Activated naive CD8-positive, alpha-beta T cell treated with anti-CD3 and anti-CD28 coated beads, Interleukin-2, amount 10 ng/mL, durations not matched to agents 7 days and 5 days (primary cell): ENCODE measurements at regions not wholly inside any gene's neighbourhood (a gene's known extent, or its start where the extent isn't known, plus 50 kb on each side); places are given as distances from the start of the nearest gene placed in this dataset.
"Not testable (repeated sequence)": the region's sequence is repeated elsewhere in the genome, so short reads cannot be mapped to it uniquely, and the experiment has no call there.

Source experiments
- ATAC-seq: fragments of 150-1000 bp; cut with Tn5 transposase; one replicate; pipeline ENCODE4 v1.10.0; 2021; ENCODE audit warnings: low read depth, moderate library complexity
- POLR2A ChIA-PET: fragments of 350-600 bp; sonication (Branson Sonifier 250); formaldehyde crosslinking; loops from one replicate; lab custom pipeline; 2021; ENCODE audit warnings: antibody characterized with exemption; lab: Charles Lee
- DNase-seq: peaks from one replicate; pipeline ENCODE4 v3.0.0; 2021
- H3K27ac Mint-ChIP-seq: one replicate; pipeline ENCODE4 v1.8.0; 2022; ENCODE audit warnings: mild to moderate bottlenecking, mixed read lengths
- H3K27me3 Mint-ChIP-seq: one replicate; pipeline ENCODE4 v1.8.0; 2022; ENCODE audit warnings: mild to moderate bottlenecking, moderate library complexity, mixed read lengths
- H3K36me3 Mint-ChIP-seq: one replicate; pipeline ENCODE4 v1.8.0; 2021; ENCODE audit warnings: mild to moderate bottlenecking, mixed read lengths
- H3K4me1 Mint-ChIP-seq: one replicate; pipeline ENCODE4 v1.8.0; 2021; ENCODE audit warnings: mixed read lengths
- H3K4me3 Mint-ChIP-seq: one replicate; pipeline ENCODE4 v1.8.0; 2022; ENCODE audit warnings: mild to moderate bottlenecking, moderate library complexity, mixed read lengths
- H3K9me3 Mint-ChIP-seq: one replicate; pipeline ENCODE4 v1.8.0; 2021; ENCODE audit warnings: mixed read lengths

GRCh38 chr1:43108080-43108479 lies 64.0 kb downstream of the EBNA1BP2 start:
- DNase-seq: no peak
- peaks cover 12% of the 10 kb centered on the region for H3K27me3 Mint-ChIP-seq
- no peak overlapping the region for H3K27ac Mint-ChIP-seq
- POLR2A ChIA-PET: no interaction called here
- no peaks in the 10 kb centered on the region for H3K4me1 Mint-ChIP-seq
- no peak for ATAC-seq
- no peaks in the 10 kb centered on the region for H3K36me3 Mint-ChIP-seq
- peaks cover 27% of the 10 kb centered on the region for H3K9me3 Mint-ChIP-seq
- no peak overlapping the region for H3K4me3 Mint-ChIP-seq

GRCh38 chr1:43107664-43108063 lies 64.4 kb downstream of the EBNA1BP2 start:
- H3K4me1 Mint-ChIP-seq: no peaks in the 10 kb centered on the region
- H3K27me3 Mint-ChIP-seq: peaks cover 12% of the 10 kb centered on the region
- no peaks in the 10 kb centered on the region for H3K36me3 Mint-ChIP-seq
- H3K4me3 Mint-ChIP-seq: no peak overlapping the region
- H3K9me3 Mint-ChIP-seq: peaks cover 27% of the 10 kb centered on the region
- DNase-seq (no peak), ATAC-seq (no peak)
- no peak overlapping the region for H3K27ac Mint-ChIP-seq
- POLR2A ChIA-PET: no interaction called here

DNA sequence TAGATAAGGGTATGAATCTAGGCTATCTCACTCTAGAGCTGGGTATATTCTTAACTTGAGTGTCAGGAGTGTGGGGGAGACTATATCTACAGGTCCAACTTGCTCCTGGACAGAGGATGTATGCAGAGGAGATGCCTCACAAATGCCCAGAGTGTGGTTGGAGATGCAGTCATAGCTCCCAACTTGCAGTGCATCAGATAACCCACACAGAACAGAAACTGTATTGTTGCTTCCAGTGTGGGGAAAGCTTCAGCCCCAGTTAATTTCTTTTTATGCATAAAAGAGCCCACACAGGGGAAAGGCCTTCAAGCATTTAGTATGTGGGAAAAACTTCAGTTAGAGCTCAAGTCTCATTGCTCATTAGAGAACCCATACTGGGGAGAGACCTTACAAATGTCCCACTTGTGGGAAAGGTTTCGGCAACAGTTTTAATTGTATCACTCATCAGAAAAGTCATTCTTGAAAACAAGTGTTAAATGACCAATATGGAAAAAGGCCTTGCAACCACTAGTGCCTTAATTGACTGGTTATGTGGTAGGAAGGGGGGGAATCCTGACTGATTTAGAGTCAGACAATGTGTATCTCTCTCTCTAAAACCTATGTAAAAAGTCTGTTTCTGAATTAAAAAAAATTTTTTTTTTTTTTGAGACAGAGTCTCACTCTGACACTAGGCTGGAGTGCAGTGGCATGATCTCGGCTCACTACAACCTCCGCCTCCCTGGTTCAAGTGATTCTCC lies 67.9 kb downstream of the EBNA1BP2 start:
- Mint-ChIP-seq H3K4me3 (no peak overlapping the region), H3K27ac (no peak overlapping the region), H3K36me3 (no peaks in the 10 kb centered on the region), H3K4me1 (no peaks in the 10 kb centered on the region), H3K9me3 (peaks cover 20% of the 10 kb centered on the region), H3K27me3 (peaks cover 10% of the 10 kb centered on the region)
- no peak for DNase-seq
- POLR2A ChIA-PET: no interaction called here
- no peak for ATAC-seq

DNA sequence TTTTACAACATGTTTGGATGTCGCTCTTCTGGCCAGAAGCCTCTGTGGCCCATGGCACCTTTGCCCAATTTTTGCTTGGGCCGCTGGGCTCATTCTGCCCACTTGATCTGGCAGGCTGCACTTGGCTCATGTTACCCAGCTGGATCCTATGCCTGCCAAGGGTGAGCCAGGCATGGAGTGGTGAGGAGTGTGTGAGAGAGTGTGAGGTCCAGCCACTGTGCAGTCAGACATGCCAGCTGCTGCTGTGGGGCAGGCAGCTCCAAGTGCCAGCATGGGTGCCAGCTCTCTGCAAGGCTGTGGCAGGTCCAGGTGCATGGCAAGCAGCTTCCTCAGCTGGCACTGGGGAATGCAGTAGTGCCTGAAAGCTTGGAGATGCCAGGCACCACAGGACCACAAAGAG lies 71.0 kb downstream of the EBNA1BP2 start:
- Mint-ChIP-seq H3K27me3 (peaks cover 10% of the 10 kb centered on the region), H3K27ac (no peak overlapping the region), H3K4me3 (no peak overlapping the region), H3K4me1 (no peaks in the 10 kb centered on the region), H3K36me3 (no peaks in the 10 kb centered on the region), H3K9me3 (peaks cover 12% of the 10 kb centered on the region)
- POLR2A ChIA-PET: no interaction called here
- ATAC-seq (no peak), DNase-seq (no peak)

- ATAC-seq (no peak), DNase-seq (no peak)
- Mint-ChIP-seq H3K27me3 (peaks cover 19% of the 10 kb centered on the region), H3K36me3 (no peaks in the 10 kb centered on the region), H3K9me3 (peaks cover 1% of the 10 kb centered on the region), H3K27ac (no peak overlapping the region), H3K4me3 (no peak overlapping the region), H3K4me1 (no peaks in the 10 kb centered on the region)
- POLR2A ChIA-PET: no interaction called here
Measured at GRCh38 chr1:43098200-43098599, 73.9 kb downstream of the EBNA1BP2 start.

GRCh38 chr1:43096528-43096927 lies 75.6 kb downstream of the EBNA1BP2 start:
- DNase-seq, H3K4me1 Mint-ChIP-seq, ATAC-seq, H3K27ac Mint-ChIP-seq, H3K9me3 Mint-ChIP-seq, POLR2A ChIA-PET, H3K4me3 Mint-ChIP-seq, H3K36me3 Mint-ChIP-seq: not testable (repeated sequence)
- peaks cover 19% of the 10 kb centered on the region for H3K27me3 Mint-ChIP-seq

GRCh38 chr1:43090812-43091211 lies 81.3 kb downstream of the EBNA1BP2 start:
- ATAC-seq, H3K27ac Mint-ChIP-seq, H3K9me3 Mint-ChIP-seq, POLR2A ChIA-PET, DNase-seq, H3K4me1 Mint-ChIP-seq, H3K36me3 Mint-ChIP-seq, H3K4me3 Mint-ChIP-seq: not testable (repeated sequence)
- H3K27me3 Mint-ChIP-seq: peaks cover 19% of the 10 kb centered on the region

DNA sequence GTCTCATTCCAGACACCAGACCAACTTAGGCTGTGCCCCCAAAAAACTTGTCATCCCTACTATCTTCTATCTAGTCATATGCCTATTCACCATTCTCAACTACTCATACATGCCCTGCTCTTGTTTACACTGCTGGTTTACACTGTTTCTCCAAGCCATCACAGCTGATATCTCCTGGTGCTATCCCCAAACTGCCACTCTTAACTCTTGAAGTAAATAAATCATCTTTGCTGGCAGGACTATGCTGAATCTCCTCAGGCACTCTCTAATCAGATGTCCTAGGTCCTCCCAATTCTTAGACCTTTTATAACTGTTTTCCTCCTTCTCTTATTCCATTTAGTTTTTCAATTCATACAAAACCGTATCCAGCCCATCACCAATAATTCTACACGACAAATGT lies 81.9 kb downstream of the EBNA1BP2 start:
- ATAC-seq, H3K36me3 Mint-ChIP-seq, DNase-seq, H3K4me3 Mint-ChIP-seq, H3K27ac Mint-ChIP-seq, H3K9me3 Mint-ChIP-seq, H3K4me1 Mint-ChIP-seq, POLR2A ChIA-PET: not testable (repeated sequence)
- H3K27me3 Mint-ChIP-seq: peaks cover 14% of the 10 kb centered on the region

DNA sequence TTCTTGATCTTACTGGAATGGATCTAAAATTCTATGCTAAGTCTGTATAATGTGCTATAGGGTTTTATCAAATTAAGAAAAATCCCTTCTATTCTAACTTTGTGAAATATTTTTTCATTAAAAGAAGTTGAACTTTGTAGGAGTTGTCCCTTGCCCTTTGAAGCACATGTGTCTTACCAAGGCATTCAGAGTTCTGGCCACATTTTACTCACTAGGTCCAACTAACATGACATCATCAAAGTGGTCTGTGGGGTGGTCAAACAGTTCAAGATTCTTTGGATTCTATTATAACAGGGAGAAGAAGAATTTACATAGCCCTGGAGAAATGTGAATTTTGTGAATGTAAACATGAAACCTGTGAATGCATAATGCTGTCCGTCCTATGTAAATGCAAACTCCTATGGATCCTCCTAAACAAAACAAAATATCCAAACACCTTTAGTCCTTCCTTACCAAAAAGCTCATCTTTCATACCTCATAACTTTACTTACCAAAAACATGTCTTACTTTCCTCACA lies 88.7 kb downstream of the EBNA1BP2 start:
- Mint-ChIP-seq H3K9me3 (no peaks in the 10 kb centered on the region), H3K36me3 (no peaks in the 10 kb centered on the region), H3K27ac (no peak overlapping the region), H3K4me1 (no peaks in the 10 kb centered on the region), H3K27me3 (peaks cover 11% of the 10 kb centered on the region), H3K4me3 (no peak overlapping the region)
- no peak for ATAC-seq
- DNase-seq: no peak
- POLR2A ChIA-PET: no interaction called here

DNA sequence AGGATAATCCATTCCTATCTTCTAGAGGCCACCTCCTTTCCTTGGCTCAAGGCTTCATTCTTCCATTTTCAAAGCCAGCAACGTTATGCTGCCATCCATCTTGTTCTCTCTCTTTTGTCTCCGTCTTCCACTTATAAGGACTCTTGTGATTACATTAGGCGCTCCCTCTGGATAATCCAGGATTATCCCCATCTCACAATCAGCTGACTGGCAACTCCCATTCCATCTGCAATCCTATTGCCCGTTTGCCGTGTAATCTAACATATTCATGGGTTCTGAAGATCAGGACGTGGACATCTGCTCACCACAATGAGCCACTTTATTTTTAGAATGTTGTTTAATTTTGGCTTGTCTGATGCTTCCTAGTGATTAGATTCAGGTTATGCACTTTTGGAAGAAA lies 89.3 kb downstream of the EBNA1BP2 start:
- H3K4me3 Mint-ChIP-seq: no peak overlapping the region
- H3K36me3 Mint-ChIP-seq: no peaks in the 10 kb centered on the region
- POLR2A ChIA-PET: no interaction called here
- no peak overlapping the region for H3K27ac Mint-ChIP-seq
- H3K4me1 Mint-ChIP-seq: no peaks in the 10 kb centered on the region
- no peaks in the 10 kb centered on the region for H3K9me3 Mint-ChIP-seq
- peaks cover 11% of the 10 kb centered on the region for H3K27me3 Mint-ChIP-seq
- no peak for DNase-seq
- no peak for ATAC-seq

DNA sequence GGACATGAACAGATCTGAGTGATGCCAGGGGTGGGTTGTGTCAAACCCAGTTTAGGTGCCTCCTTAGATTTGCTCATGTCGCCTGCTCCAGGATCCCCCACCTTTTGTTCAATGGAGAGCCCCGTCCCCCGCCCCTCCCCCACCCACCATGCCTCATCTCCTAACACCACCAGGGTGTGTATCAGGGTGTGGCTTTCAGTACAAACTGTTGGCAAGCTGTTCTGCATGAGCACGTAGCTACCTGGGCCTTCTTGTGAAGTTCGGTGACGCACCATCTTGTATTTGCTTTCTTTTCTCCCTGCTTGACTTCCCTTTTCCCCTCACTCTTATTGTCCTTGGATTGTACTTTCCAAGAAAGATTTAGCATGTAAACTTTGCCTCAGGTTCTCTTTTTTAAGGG lies 94.8 kb downstream of the EBNA1BP2 start:
- Mint-ChIP-seq H3K36me3 (no peaks in the 10 kb centered on the region), H3K9me3 (no peaks in the 10 kb centered on the region), H3K4me1 (peaks cover 4% of the 10 kb centered on the region), H3K27ac (no peak overlapping the region), H3K27me3 (peaks cover 6% of the 10 kb centered on the region), H3K4me3 (no peak overlapping the region)
- ATAC-seq (no peak), DNase-seq (no peak)
- POLR2A ChIA-PET: no interaction called here

DNA sequence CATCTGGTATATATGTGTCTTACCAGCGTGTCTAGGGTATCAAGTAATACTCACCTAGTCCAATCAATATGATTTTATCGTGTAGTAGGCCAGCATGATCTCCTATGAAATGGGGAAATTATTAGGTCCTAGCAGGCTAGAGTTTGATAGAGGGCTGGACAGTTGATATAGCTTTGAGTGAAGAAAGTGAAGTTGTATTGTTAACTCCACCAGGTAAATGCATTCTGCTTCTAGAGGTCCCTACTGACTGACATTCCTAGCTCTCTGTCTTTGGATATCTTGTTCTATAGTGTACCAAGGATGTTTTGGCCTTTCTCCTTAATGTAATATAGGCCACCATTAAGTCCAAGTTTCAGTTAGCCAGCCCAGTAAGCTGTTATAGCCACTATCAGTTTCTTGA lies 97.4 kb downstream of the EBNA1BP2 start:
- Mint-ChIP-seq H3K27me3 (peaks cover 6% of the 10 kb centered on the region), H3K4me3 (no peak overlapping the region), H3K4me1 (peaks cover 4% of the 10 kb centered on the region), H3K9me3 (no peaks in the 10 kb centered on the region), H3K27ac (no peak overlapping the region), H3K36me3 (no peaks in the 10 kb centered on the region)
- POLR2A ChIA-PET: interaction anchor here (1.3 kb wide), 1 partner anchor 115 kb away, joined by 4 read pairs; no protein-coding TSS in a partner anchor
- no peak for ATAC-seq
- no peak for DNase-seq

DNA sequence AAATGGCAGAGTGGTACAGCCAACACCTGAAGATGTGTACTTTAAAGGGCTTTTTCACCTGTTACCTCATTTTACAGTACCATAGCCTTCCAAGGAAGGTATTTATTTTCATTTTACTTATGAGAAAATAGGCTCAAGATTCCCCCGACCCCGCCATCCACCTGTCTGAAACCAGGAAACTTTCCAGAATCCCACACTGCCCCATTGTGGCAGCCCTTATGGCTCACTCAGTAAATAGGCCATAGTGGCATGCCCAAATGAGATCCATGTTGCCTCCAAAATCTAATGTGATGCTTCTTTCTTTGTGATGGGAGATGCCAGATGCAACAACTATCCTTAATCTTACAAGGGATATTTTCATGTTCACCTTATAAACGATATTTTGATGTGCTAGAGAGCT lies 97.8 kb downstream of the EBNA1BP2 start:
- Mint-ChIP-seq H3K36me3 (no peaks in the 10 kb centered on the region), H3K27ac (no peak overlapping the region), H3K4me1 (peaks cover 4% of the 10 kb centered on the region), H3K4me3 (no peak overlapping the region), H3K9me3 (no peaks in the 10 kb centered on the region), H3K27me3 (peaks cover 6% of the 10 kb centered on the region)
- no peak for DNase-seq
- POLR2A ChIA-PET: interaction anchor here (0.9 to 1.6 kb wide), 7 partner anchors 115 to 307 kb away, joined by 3 to 17 read pairs (median 5); partner anchors contain the start of genes C1orf50 and P3H1
- ATAC-seq: no peak
